ENCODE measurements at regions not wholly inside any gene's neighbourhood (a gene's known extent, or its start where the extent isn't known, plus 50 kb on each side); places are given as distances from the start of the nearest gene placed in this dataset.

- no peak for TF ChIP-seq POLR2AphosphoS5 (IDR thresholded peaks at IDR 0.05; ENCODE audit: low read depth, low read length)
- TF ChIP-seq SIN3A (IDR thresholded peaks at IDR 0.05; ENCODE audit: borderline replicate concordance, insufficient read depth, low read length): no peak
- TF ChIP-seq FOXP2 (optimal IDR thresholded peaks at IDR 0.05; ENCODE audit: borderline replicate concordance, extremely low read depth, extremely low read length, insufficient read depth): no peak
- no peak for TF ChIP-seq REST (IDR thresholded peaks at IDR 0.05; ENCODE audit: insufficient read depth in 1 of 2, low read depth in 2 of 2, low read length in 2 of 2)
Measured at GRCh38 chr2:7394195-7394594, 477.0 kb downstream of the RNF144A start.

- TF ChIP-seq TAF1 (IDR thresholded peaks at IDR 0.05; ENCODE audit: borderline replicate concordance, insufficient read depth, low read length) (no peak), SIN3A (IDR thresholded peaks at IDR 0.05; ENCODE audit: borderline replicate concordance, insufficient read depth, low read length) (no peak), POLR2AphosphoS5 (IDR thresholded peaks at IDR 0.05; ENCODE audit: low read depth, low read length) (no peak), FOXP2 (optimal IDR thresholded peaks at IDR 0.05; ENCODE audit: borderline replicate concordance, extremely low read depth, extremely low read length, insufficient read depth) (no peak), REST (IDR thresholded peaks at IDR 0.05; ENCODE audit: insufficient read depth in 1 of 2, low read depth in 2 of 2, low read length in 2 of 2) (no peak)
Measured at GRCh38 chr2:7400628-7401027, 483.4 kb downstream of the RNF144A start.

GRCh38 chr2:7403092-7403775, 486.0 kb downstream of the RNF144A start:
- no peak for TF ChIP-seq FOXP2 (optimal IDR thresholded peaks at IDR 0.05; ENCODE audit: borderline replicate concordance, extremely low read depth, extremely low read length, insufficient read depth)
- no peak for TF ChIP-seq TAF1 (IDR thresholded peaks at IDR 0.05; ENCODE audit: borderline replicate concordance, insufficient read depth, low read length)
- TF ChIP-seq POLR2AphosphoS5 (IDR thresholded peaks at IDR 0.05; ENCODE audit: low read depth, low read length): no peak
- TF ChIP-seq SIN3A (IDR thresholded peaks at IDR 0.05; ENCODE audit: borderline replicate concordance, insufficient read depth, low read length): no peak
- TF ChIP-seq REST (IDR thresholded peaks at IDR 0.05; ENCODE audit: insufficient read depth in 1 of 2, low read depth in 2 of 2, low read length in 2 of 2): no peak

- TF ChIP-seq REST (IDR thresholded peaks at IDR 0.05; ENCODE audit: insufficient read depth in 1 of 2, low read depth in 2 of 2, low read length in 2 of 2) (no peak), FOXP2 (optimal IDR thresholded peaks at IDR 0.05; ENCODE audit: borderline replicate concordance, extremely low read depth, extremely low read length, insufficient read depth) (no peak), SIN3A (IDR thresholded peaks at IDR 0.05; ENCODE audit: borderline replicate concordance, insufficient read depth, low read length) (no peak)
Measured at GRCh38 chr2:7405861-7406715, 488.9 kb downstream of the RNF144A start.
